Kidney epithelial cell (primary cell): ENCODE measurements at regions not wholly inside any gene's neighbourhood (a gene's known extent, or its start where the extent isn't known, plus 50 kb on each side); places are given as distances from the start of the nearest gene placed in this dataset.
"Not testable (repeated sequence)": the region's sequence is repeated elsewhere in the genome, so short reads cannot be mapped to it uniquely, and the experiment has no call there.

Source experiments
- DNase-seq: peaks from one replicate; pipeline ENCODE4 v3.0.0-alpha.2; 2010; ENCODE audit warnings: low read depth
- H3K27me3 ChIP-seq: 2 replicates; pipeline ENCODE4 v1.6.0; 2011; ENCODE audit warnings: low read length; ENCODE audit not compliant: control insufficient read depth, insufficient read depth
- H3K36me3 ChIP-seq: 2 replicates; pipeline ENCODE4 v1.5.1; 2011; ENCODE audit warnings: low read length; ENCODE audit not compliant: control insufficient read depth, insufficient read depth
- H3K4me3 ChIP-seq: 2 replicates; pipeline ENCODE4 v1.5.1; 2011; ENCODE audit warnings: low read depth, mild to moderate bottlenecking, control low read depth, low read length
- CTCF ChIP-seq: IDR thresholded peaks from 2 replicates; pipeline ENCODE4 v1.5.1; 2011; ENCODE audit warnings: mild to moderate bottlenecking, moderate library complexity, low read length, control low read depth, inconsistent platforms; ENCODE audit not compliant: insufficient read depth, poor library complexity, severe bottlenecking

DNA sequence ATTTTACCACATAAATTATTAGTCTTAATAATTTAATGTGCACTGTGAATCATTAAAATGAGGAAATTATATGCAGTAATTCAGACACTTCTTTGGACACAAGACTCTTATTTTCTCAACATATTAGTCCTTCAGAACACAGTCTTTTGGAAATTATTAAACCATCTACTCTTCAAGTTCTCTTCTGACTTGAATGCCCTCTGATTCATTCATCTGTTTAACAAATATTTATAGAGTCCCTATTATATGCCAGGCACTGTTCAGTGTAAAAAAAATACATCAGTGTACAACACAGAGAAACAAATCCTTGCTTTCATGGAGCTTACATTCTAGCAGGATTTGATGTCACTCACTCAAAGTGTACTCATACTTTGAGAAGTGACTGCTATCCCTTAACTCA is 163.4 kb upstream of the IL12B start:
- no peaks in the 10 kb centered on the region for H3K27me3 ChIP-seq
- no peaks in the 10 kb centered on the region for H3K36me3 ChIP-seq
- DNase-seq: no peak
- no peak for TF ChIP-seq CTCF
- no peak overlapping the region for H3K4me3 ChIP-seq

GRCh38 chr5:159496773-159497172 is 166.5 kb upstream of the IL12B start:
- TF ChIP-seq CTCF: no peak
- DNase-seq: no peak
- H3K36me3 ChIP-seq: no peaks in the 10 kb centered on the region
- no peaks in the 10 kb centered on the region for H3K27me3 ChIP-seq
- H3K4me3 ChIP-seq: no peak overlapping the region

- DNase-seq: no peak
- Histone ChIP-seq H3K4me3 (no peak overlapping the region), H3K27me3 (no peaks in the 10 kb centered on the region), H3K36me3 (no peaks in the 10 kb centered on the region)
- TF ChIP-seq CTCF: no peak
Measured at GRCh38 chr5:159497221-159497620, 166.9 kb upstream of the IL12B start.

GRCh38 chr5:159498630-159499029 is 168.3 kb upstream of the IL12B start:
- Histone ChIP-seq H3K36me3 (no peaks in the 10 kb centered on the region), H3K4me3 (no peak overlapping the region), H3K27me3 (no peaks in the 10 kb centered on the region)
- TF ChIP-seq CTCF: no peak
- no peak for DNase-seq

- not testable (repeated sequence) for H3K36me3 ChIP-seq
Measured at GRCh38 chr5:159502116-159502515, 171.8 kb upstream of the IL12B start.

DNA sequence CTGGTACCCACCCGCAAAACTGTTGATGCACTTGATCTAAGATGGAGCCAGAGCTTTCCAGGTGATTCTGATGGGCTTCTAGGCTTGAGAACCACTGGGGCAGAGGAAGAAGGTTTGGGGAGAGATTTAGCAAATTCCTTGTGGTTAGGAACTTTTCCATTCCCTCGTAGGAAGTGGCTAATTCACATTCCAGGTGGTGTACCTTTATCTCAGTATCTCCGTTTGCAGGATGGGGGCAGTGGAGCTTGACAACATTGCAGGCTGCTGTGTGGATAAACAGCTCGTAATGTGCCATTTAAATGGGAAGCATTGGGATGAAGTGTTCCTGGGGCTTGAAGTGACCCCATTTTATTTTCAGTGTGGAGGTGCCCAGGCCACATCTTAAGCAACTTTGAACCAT is 172.9 kb upstream of the IL12B start:
- no peak for TF ChIP-seq CTCF
- no peak overlapping the region for H3K4me3 ChIP-seq
- no peaks in the 10 kb centered on the region for H3K27me3 ChIP-seq
- DNase-seq: no peak
- no peaks in the 10 kb centered on the region for H3K36me3 ChIP-seq

More at GRCh38 chr5:159502116-159502515, 171.8 kb upstream of the IL12B start:
- not testable (repeated sequence) for DNase-seq, H3K27me3 ChIP-seq, H3K4me3 ChIP-seq
